Neural cell (in vitro differentiated cells): ENCODE measurements at regions not wholly inside any gene's neighbourhood (a gene's known extent, or its start where the extent isn't known, plus 50 kb on each side); places are given as distances from the start of the nearest gene placed in this dataset.

Experiments used
- H2AFZ ChIP-seq: fragments of 200-600, 300-800 bp; sonication (generic), shearing (Covaris generic); 2 replicates; pipeline ENCODE4 v1.6.0; 2014; ENCODE audit warnings: low read depth, mild to moderate bottlenecking, antibody characterized with exemption, low read length, moderate library complexity
- H3F3A ChIP-seq: fragments of 200-600 bp; shearing (Covaris generic); 2 replicates; pipeline ENCODE4 v1.6.1; 2016; ENCODE audit warnings: mild to moderate bottlenecking, moderate library complexity, mixed read lengths, antibody characterized with exemption, low read length; ENCODE audit not compliant: insufficient read depth, poor library complexity, severe bottlenecking
- H3K27ac ChIP-seq: fragments of 200-600, 300-800 bp; sonication (generic), shearing (Covaris generic); 2 replicates; pipeline ENCODE4 v1.5.1; 2014; ENCODE audit warnings: mild to moderate bottlenecking, low read length, moderate library complexity
- H3K27me3 ChIP-seq: fragments of 300-800, 200-600 bp; sonication (generic), shearing (Covaris generic); 2 replicates; pipeline ENCODE4 v1.6.0; 2014; ENCODE audit warnings: mild to moderate bottlenecking, low read depth, low read length, moderate library complexity; ENCODE audit not compliant: insufficient read depth
- H3K36me3 ChIP-seq: fragments of 300-800, 200-600 bp; sonication (generic), shearing (Covaris generic); 2 replicates; pipeline ENCODE4 v1.5.1; 2014; ENCODE audit warnings: mild to moderate bottlenecking, antibody characterized with exemption, low read length, moderate library complexity; ENCODE audit not compliant: insufficient read depth
- H3K4me2 ChIP-seq: fragments of 300-800, 200-600 bp; sonication (generic), shearing (Covaris generic); 2 replicates; pipeline ENCODE4 v1.6.0; 2014; ENCODE audit warnings: mild to moderate bottlenecking, low read length
- H3K4me3 ChIP-seq: fragments of 300-800, 200-600 bp; sonication (generic), shearing (Covaris generic); 2 replicates; pipeline ENCODE4 v1.5.1; 2014; ENCODE audit warnings: mild to moderate bottlenecking, low read length, moderate library complexity
- H3K79me2 ChIP-seq: fragments of 200-600 bp; shearing (Covaris generic); replicated peaks from 2 replicates; pipeline ENCODE4 v1.6.0; 2014; ENCODE audit warnings: mild to moderate bottlenecking, low read length, moderate library complexity; ENCODE audit not compliant: insufficient read depth
- H3K9ac ChIP-seq: fragments of 300-800, 200-600 bp; sonication (generic), shearing (Covaris generic); 2 replicates; pipeline ENCODE4 v1.6.1; 2016; ENCODE audit warnings: mild to moderate bottlenecking, low read length, mixed read lengths
- H3K9me2 ChIP-seq: fragments of 200-600 bp; shearing (Covaris generic); 2 replicates; pipeline ENCODE4 v1.6.1; 2016; ENCODE audit warnings: mild to moderate bottlenecking, low read length, mixed read lengths; ENCODE audit not compliant: insufficient read depth
- H3K9me3 ChIP-seq: fragments of 200-600, 300-800 bp; sonication (generic), shearing (Covaris generic); 2 replicates; pipeline ENCODE4 v1.6.1; 2016; ENCODE audit warnings: mild to moderate bottlenecking, mixed run types, low read length, moderate library complexity, mixed read lengths
- H4K20me1 ChIP-seq: fragments of 200-600 bp; shearing (Covaris generic); 2 replicates; pipeline ENCODE4 v1.6.1; 2016; ENCODE audit warnings: mild to moderate bottlenecking, mixed run types; ENCODE audit not compliant: insufficient read depth
- EP300 ChIP-seq: fragments of 450-650 bp; conservative IDR thresholded peaks from 2 replicates; pipeline ENCODE4 v1.6.1; 2014; ENCODE audit warnings: antibody characterized with exemption, mild to moderate bottlenecking, moderate library complexity; ENCODE audit not compliant: poor library complexity, severe bottlenecking
- EZH2 ChIP-seq: fragments of 200-600, 300-800 bp; shearing (Covaris generic), sonication (generic); IDR thresholded peaks from 2 replicates; pipeline ENCODE4 v1.6.1; 2014; ENCODE audit warnings: antibody characterized with exemption, low read length, borderline replicate concordance, mild to moderate bottlenecking; ENCODE audit not compliant: insufficient read depth, poor library complexity, severe bottlenecking
- MXI1 ChIP-seq: fragments of 450-650 bp; conservative IDR thresholded peaks from 2 replicates; pipeline ENCODE4 v1.6.1; 2014; ENCODE audit warnings: antibody characterized with exemption, mild to moderate bottlenecking; ENCODE audit not compliant: poor library complexity, severe bottlenecking
- POLR2AphosphoS5 ChIP-seq: IDR thresholded peaks from 2 replicates; pipeline ENCODE4 v1.6.1; 2012
- RAD21 ChIP-seq: fragments of 450-650 bp; conservative IDR thresholded peaks from 2 replicates; pipeline ENCODE4 v1.6.1; 2014; ENCODE audit warnings: antibody characterized with exemption, mild to moderate bottlenecking, moderate library complexity
- SMC3 ChIP-seq: fragments of 450-650 bp; conservative IDR thresholded peaks from 2 replicates; pipeline ENCODE4 v1.6.1; 2014; ENCODE audit warnings: antibody characterized with exemption, mild to moderate bottlenecking, moderate library complexity; ENCODE audit not compliant: poor library complexity
- TAF1 ChIP-seq: IDR thresholded peaks from 2 replicates; pipeline ENCODE4 v1.6.1; 2012; ENCODE audit warnings: low read depth
- TF ChIP-seq, protein P1 (sequence below): fragments of 450-650 bp; IDR thresholded peaks from 2 replicates; pipeline ENCODE4 v1.5.1; 2014; ENCODE audit warnings: antibody characterized with exemption, mild to moderate bottlenecking, moderate library complexity; ENCODE audit not compliant: poor library complexity, severe bottlenecking
- TF ChIP-seq, protein P2 (sequence below): IDR thresholded peaks from 2 replicates; pipeline ENCODE4 v1.6.1; 2012; ENCODE audit warnings: borderline replicate concordance

DNA sequence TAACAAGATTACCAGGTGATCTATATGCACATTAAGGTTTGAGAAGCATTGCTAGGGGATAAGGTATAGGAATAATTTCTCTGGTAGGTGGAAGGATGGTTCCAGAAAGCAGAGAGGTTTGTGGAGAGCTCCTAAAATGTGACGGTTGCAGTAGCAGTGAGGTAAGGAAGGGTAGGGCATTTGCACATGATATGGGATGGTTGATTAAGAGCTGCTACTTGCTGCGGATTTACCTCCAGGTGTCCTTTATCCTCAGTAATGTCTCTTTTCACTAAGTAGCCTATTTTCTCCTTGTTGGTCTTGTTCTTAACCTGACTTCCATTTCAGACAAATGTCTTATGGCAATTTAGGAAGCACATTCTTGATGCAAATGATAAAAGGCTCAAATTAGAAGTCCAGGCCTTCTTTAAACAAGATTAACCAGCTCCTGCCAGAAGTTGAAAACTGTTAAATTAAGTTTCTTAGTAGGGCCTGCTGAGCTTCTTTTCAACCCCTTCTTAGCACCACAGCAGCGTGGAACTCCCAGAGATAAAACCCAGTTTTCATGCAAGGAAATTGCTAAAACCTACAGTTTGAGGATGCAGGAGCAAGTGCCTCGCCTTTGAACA, 231.1 kb upstream of the GADL1 start:
- H3K9me2 ChIP-seq: no peaks in the 10 kb centered on the region
- H3F3A ChIP-seq: no peaks in the 10 kb centered on the region
- TF ChIP-seq, protein P1, sequence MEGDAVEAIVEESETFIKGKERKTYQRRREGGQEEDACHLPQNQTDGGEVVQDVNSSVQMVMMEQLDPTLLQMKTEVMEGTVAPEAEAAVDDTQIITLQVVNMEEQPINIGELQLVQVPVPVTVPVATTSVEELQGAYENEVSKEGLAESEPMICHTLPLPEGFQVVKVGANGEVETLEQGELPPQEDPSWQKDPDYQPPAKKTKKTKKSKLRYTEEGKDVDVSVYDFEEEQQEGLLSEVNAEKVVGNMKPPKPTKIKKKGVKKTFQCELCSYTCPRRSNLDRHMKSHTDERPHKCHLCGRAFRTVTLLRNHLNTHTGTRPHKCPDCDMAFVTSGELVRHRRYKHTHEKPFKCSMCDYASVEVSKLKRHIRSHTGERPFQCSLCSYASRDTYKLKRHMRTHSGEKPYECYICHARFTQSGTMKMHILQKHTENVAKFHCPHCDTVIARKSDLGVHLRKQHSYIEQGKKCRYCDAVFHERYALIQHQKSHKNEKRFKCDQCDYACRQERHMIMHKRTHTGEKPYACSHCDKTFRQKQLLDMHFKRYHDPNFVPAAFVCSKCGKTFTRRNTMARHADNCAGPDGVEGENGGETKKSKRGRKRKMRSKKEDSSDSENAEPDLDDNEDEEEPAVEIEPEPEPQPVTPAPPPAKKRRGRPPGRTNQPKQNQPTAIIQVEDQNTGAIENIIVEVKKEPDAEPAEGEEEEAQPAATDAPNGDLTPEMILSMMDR: no peak
- TF ChIP-seq, protein P2, sequence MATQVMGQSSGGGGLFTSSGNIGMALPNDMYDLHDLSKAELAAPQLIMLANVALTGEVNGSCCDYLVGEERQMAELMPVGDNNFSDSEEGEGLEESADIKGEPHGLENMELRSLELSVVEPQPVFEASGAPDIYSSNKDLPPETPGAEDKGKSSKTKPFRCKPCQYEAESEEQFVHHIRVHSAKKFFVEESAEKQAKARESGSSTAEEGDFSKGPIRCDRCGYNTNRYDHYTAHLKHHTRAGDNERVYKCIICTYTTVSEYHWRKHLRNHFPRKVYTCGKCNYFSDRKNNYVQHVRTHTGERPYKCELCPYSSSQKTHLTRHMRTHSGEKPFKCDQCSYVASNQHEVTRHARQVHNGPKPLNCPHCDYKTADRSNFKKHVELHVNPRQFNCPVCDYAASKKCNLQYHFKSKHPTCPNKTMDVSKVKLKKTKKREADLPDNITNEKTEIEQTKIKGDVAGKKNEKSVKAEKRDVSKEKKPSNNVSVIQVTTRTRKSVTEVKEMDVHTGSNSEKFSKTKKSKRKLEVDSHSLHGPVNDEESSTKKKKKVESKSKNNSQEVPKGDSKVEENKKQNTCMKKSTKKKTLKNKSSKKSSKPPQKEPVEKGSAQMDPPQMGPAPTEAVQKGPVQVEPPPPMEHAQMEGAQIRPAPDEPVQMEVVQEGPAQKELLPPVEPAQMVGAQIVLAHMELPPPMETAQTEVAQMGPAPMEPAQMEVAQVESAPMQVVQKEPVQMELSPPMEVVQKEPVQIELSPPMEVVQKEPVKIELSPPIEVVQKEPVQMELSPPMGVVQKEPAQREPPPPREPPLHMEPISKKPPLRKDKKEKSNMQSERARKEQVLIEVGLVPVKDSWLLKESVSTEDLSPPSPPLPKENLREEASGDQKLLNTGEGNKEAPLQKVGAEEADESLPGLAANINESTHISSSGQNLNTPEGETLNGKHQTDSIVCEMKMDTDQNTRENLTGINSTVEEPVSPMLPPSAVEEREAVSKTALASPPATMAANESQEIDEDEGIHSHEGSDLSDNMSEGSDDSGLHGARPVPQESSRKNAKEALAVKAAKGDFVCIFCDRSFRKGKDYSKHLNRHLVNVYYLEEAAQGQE: no peak
- no peak for TF ChIP-seq MXI1
- TF ChIP-seq RAD21: no peak
- TF ChIP-seq EZH2: no peak
- no peak for TF ChIP-seq SMC3
- no peak for TF ChIP-seq EP300
- no peak for TF ChIP-seq TAF1
- no peak for TF ChIP-seq POLR2AphosphoS5
- no peak overlapping the region for H3K9ac ChIP-seq
- no peaks in the 10 kb centered on the region for H3K27me3 ChIP-seq
- H3K36me3 ChIP-seq: no peaks in the 10 kb centered on the region
- H3K4me3 ChIP-seq: no peak overlapping the region
- H4K20me1 ChIP-seq: no peaks in the 10 kb centered on the region
- H3K9me3 ChIP-seq: no peaks in the 10 kb centered on the region
- no peaks in the 10 kb centered on the region for H3K79me2 ChIP-seq
- no peak overlapping the region for H3K4me2 ChIP-seq
- no peak overlapping the region for H3K27ac ChIP-seq
- no peak overlapping the region for H2AFZ ChIP-seq

DNA sequence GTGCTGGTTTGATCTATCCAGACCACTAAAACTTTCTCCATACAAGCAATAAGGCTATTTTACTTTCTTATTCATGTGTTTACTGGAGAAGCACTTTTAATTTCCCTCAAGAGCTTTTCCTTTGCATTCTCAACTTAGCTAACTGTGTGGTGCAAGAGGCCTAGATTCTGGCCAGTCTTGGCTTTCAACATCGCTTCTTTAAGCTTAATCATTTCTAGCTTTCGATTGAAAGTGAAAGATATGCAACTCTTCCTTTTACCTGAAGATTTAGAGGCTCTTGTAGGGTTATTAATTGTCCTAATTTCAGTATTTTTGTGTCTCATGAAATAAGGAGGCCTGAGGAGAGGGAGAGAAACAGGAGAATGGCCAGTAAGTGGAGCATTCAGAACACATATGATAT, 234.8 kb upstream of the GADL1 start:
- no peaks in the 10 kb centered on the region for H3K36me3 ChIP-seq
- TF ChIP-seq POLR2AphosphoS5: no peak
- TF ChIP-seq TAF1: no peak
- TF ChIP-seq, protein P1: no peak
- no peak for TF ChIP-seq MXI1
- TF ChIP-seq EZH2: no peak
- TF ChIP-seq SMC3: no peak
- no peak for TF ChIP-seq RAD21
- TF ChIP-seq EP300: no peak
- TF ChIP-seq, protein P2: no peak
- no peak overlapping the region for H3K27ac ChIP-seq
- no peak overlapping the region for H3K4me2 ChIP-seq
- H3F3A ChIP-seq: no peaks in the 10 kb centered on the region
- H4K20me1 ChIP-seq: no peaks in the 10 kb centered on the region
- no peaks in the 10 kb centered on the region for H3K9me2 ChIP-seq
- H3K4me3 ChIP-seq: no peak overlapping the region
- no peak overlapping the region for H2AFZ ChIP-seq
- H3K9ac ChIP-seq: no peak overlapping the region
- no peaks in the 10 kb centered on the region for H3K79me2 ChIP-seq
- no peaks in the 10 kb centered on the region for H3K27me3 ChIP-seq
- H3K9me3 ChIP-seq: no peaks in the 10 kb centered on the region
